GM04504 (cell line): ENCODE measurements at regions not wholly inside any gene's neighbourhood (a gene's known extent, or its start where the extent isn't known, plus 50 kb on each side); places are given as distances from the start of the nearest gene placed in this dataset.
A peak's percentile ranks its signal among the peaks of the same experiment; 100 is the strongest.

Source experiments
- DNase-seq: peaks from one replicate; pipeline ENCODE4 v3.0.0-alpha.2; 2012; ENCODE audit warnings: low read depth

- peak; percentile 87 for DNase-seq
Observed at GRCh38 chr6:147135211-147135681, 69.0 kb upstream of the STXBP5 start.

GRCh38 chr6:147136057-147136456, 68.2 kb upstream of the STXBP5 start:
- no peak for DNase-seq

GRCh38 chr6:147137986-147138385, 66.2 kb upstream of the STXBP5 start:
- DNase-seq, result no peak

- DNase-seq, result no peak
Observed at GRCh38 chr6:147138835-147139234, 65.4 kb upstream of the STXBP5 start.

DNA sequence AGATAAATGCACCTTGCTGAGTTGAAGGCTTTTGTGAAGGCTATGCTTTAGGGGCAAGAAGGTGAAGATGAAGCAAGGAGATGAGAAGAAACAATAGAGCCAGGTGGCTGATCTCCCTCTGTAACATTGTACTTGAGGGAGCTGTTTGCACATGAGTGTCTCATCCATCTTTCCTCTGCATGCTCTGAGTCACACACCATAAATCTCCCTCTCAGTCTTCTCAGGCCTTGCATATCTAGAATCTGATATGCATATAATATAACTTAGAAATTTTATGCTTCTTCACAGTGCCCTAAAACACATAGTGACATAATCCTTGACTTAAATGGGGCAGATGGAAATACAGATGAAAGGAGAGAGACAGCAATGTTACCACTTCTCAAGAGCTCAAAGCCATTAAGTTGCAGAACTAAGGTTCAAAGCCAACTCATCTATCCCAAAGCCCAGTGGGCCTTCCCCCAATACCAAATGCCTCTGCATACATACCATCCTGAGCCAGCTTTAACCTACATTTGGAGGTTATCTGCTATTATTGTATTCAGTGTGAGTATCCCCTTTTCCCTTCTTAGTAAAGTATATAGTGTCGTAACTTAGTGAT, 62.4 kb upstream of the STXBP5 start:
- no peak for DNase-seq

DNA sequence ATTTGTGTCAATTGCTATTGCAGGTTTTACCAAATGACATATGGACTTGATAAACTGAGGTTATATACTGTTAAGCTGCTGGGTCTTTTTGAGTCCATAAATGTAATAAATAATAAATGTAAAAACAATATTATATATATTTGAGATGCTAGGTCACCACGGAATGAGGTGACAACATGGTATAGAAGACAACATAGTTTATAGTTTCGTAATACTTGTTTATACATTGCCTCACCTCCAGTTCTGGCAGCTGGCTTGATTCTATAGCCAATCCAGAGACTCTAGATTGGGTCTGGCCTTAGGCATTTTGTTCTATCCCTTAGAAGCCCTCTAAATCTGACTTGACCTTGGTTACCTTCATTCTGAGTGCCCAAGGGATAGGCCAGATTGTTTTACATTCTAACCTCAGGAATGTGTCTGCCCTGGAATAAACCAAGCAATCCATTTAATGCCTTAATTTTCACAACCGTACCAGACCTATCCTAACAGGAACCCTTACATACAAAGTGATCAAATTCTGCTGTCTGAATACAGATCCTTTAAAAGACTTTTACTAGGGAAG, 61.5 kb upstream of the STXBP5 start:
- no peak for DNase-seq

GRCh38 chr6:147149092-147149491, 55.1 kb upstream of the STXBP5 start:
- DNase-seq, result no peak

DNA sequence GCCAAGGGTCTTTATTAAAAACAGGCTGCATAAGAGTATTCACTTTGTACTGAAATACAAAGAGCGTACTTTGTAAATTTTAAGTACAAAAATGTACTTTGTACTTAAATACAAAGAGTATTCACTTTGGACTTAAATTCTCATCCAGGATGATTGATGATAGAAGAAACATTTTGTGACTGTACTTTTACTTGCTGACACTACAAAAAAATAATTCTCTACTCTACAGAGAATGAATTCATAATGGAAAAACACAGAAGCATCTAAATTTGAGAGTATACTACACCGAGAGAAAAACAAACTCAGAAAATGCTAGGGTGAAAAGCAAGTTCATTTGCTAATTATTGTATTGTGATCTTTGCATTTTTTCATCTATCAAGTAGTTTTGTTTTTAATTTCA, 54.4 kb upstream of the STXBP5 start:
- DNase-seq, result no peak

GRCh38 chr6:147150293-147150692, 53.9 kb upstream of the STXBP5 start:
- no peak for DNase-seq
